LNCaP clone FGC (cell line): ENCODE measurements at regions not wholly inside any gene's neighbourhood (a gene's known extent, or its start where the extent isn't known, plus 50 kb on each side); places are given as distances from the start of the nearest gene placed in this dataset.

Source experiments
- DNase-seq: peaks from one replicate; pipeline ENCODE4 v3.0.0-alpha.2; 2011; ENCODE audit warnings: low read depth
- H3K4me3 ChIP-seq: 2 replicates; pipeline ENCODE4 v1.5.1; 2011; ENCODE audit warnings: mild to moderate bottlenecking, low read depth, low read length, control low read depth
- CTCF ChIP-seq: IDR thresholded peaks from 2 replicates; pipeline ENCODE4 v1.5.1; 2012; ENCODE audit warnings: mild to moderate bottlenecking; ENCODE audit not compliant: control insufficient read depth, insufficient read depth; ENCODE audit errors: extremely low read depth

GRCh38 chr20:63145156-63145555 lies 70.8 kb downstream of the YTHDF1 start:
- no peak overlapping the region for H3K4me3 ChIP-seq
- TF ChIP-seq CTCF = no peak
- DNase-seq = no peak

GRCh38 chr20:63142933-63143332 lies 73.0 kb downstream of the YTHDF1 start:
- TF ChIP-seq CTCF = no peak
- DNase-seq = no peak
- no peak overlapping the region for H3K4me3 ChIP-seq

GRCh38 chr20:63141531-63141930 lies 74.4 kb downstream of the YTHDF1 start:
- DNase-seq = no peak
- no peak for TF ChIP-seq CTCF
- H3K4me3 ChIP-seq = no peak overlapping the region

GRCh38 chr20:63140514-63141433 lies 75.2 kb downstream of the YTHDF1 start:
- H3K4me3 ChIP-seq = no peak overlapping the region
- no peak for DNase-seq
- TF ChIP-seq CTCF = no peak

GRCh38 chr20:63139837-63140236 lies 76.1 kb downstream of the YTHDF1 start:
- no peak overlapping the region for H3K4me3 ChIP-seq
- no peak for TF ChIP-seq CTCF
- no peak for DNase-seq

GRCh38 chr20:63139356-63139755 lies 76.6 kb downstream of the YTHDF1 start:
- H3K4me3 ChIP-seq = no peak overlapping the region
- TF ChIP-seq CTCF = 0 out of 2 replicates have a peak, but pooled peaks have one; percentile 17
- DNase-seq = no peak
